Loucy (cell line): ENCODE measurements at regions not wholly inside any gene's neighbourhood (a gene's known extent, or its start where the extent isn't known, plus 50 kb on each side); places are given as distances from the start of the nearest gene placed in this dataset.

Experiments used
- EZH2phosphoT487 ChIP-seq: fragments of 200-600 bp; IDR thresholded peaks from 2 replicates; pipeline ENCODE4 v1.6.1; 2018; ENCODE audit warnings: antibody characterized with exemption, mild to moderate bottlenecking, moderate library complexity, borderline replicate concordance
- TF ChIP-seq, protein P1 (sequence below): fragments of 200-600 bp; sonication (generic); conservative IDR thresholded peaks from 2 replicates; pipeline ENCODE4 v1.5.1; 2014; ENCODE audit warnings: mild to moderate bottlenecking, antibody characterized with exemption, low read length

DNA sequence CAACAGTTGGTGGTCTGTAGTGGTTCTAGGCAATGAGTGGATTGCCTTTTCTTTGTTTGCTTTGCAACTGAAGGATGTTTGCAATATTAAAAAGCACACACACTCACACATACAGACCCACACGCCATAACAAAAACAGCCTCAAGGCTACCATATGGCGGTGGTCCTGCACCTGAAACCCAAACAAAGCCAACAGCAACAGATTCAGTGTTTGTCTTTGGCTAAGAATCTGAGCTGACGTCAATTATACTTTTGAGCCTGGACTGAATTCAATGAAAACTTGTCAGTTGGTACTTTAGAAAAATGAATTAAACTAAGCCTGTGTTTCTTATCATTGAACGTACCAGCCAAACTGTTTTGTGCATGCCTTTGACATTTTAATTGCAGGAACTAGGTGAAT lies 65.0 kb upstream of the NYAP2 start:
- TF ChIP-seq, protein P1, sequence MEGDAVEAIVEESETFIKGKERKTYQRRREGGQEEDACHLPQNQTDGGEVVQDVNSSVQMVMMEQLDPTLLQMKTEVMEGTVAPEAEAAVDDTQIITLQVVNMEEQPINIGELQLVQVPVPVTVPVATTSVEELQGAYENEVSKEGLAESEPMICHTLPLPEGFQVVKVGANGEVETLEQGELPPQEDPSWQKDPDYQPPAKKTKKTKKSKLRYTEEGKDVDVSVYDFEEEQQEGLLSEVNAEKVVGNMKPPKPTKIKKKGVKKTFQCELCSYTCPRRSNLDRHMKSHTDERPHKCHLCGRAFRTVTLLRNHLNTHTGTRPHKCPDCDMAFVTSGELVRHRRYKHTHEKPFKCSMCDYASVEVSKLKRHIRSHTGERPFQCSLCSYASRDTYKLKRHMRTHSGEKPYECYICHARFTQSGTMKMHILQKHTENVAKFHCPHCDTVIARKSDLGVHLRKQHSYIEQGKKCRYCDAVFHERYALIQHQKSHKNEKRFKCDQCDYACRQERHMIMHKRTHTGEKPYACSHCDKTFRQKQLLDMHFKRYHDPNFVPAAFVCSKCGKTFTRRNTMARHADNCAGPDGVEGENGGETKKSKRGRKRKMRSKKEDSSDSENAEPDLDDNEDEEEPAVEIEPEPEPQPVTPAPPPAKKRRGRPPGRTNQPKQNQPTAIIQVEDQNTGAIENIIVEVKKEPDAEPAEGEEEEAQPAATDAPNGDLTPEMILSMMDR: no peak
- TF ChIP-seq EZH2phosphoT487: no peak
